ENCODE measurements at regions not wholly inside any gene's neighbourhood (a gene's known extent, or its start where the extent isn't known, plus 50 kb on each side); places are given as distances from the start of the nearest gene placed in this dataset.

DNA sequence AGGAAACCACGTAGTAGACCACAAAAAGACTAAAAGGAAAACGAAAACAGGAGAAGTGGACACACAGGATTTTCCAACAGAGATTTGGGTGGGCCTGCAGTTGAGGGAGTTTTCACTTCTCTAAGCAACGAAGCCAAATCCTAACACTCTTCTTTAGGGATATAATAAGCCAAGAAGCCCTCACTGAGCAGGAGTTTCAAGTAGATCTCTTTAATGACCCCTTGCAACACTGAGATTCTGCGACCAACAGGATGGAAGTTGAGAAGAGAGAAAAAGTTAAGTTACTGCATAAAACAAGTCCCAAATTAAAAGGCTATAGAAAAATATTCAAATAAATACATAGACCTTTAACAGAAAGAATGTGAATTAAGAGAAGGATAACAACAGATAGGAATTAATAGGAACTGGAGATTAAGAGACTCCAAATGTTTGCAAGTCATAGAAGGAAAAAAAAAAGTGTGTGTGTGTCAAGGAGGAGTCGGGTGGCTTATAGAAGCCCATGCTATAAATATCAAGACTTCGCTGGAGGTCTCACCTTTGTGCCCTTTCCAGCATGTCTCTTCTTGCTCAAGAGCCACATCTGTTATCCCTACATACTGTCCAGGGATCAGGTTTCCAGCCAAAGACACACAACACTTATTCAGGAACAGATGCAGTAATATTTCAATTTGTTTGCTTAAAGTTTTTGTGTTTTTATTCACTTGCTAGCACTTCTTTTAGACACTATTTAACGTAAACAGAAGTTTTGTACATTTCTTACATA lies 69.4 kb upstream of the ARHGAP28 start:
- DNase-seq: no peak

DNA sequence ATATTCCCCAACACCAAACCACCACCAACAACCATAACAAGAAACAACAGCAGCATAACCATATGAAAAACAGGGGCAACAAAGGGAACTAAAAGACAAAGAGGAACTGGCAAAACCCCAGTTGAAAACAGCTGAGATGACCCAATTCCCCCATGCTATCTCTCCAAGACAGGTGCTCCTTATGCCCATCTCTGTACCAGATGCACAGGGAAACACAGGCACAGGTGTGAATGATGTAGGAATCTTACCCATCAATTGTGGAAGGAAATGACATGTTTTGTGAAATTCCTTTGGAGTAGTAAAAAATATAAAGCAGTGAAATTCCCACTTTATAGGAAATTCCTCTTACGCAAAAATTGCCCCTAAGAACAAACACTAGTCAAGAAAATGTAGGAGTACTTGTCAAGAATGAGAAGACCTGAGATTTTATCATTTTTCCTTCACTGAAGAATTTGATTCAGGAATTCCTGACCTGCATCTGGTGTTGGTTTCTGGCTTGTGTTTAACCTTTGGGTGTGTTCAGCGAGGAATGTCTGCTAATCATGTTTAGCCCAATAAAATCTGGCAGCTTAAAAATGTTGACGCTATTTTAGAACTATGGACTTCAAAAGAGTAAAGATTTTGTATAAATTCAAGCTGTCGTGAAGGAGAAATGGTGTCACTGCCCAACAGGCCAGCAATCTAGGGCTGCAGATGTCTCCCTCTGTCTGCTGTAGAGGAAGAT lies 67.7 kb upstream of the ARHGAP28 start:
- DNase-seq: peak; percentile 28

- DNase-seq: no peak
Measured at GRCh38 chr18:6666012-6666685, 63.4 kb upstream of the ARHGAP28 start.

DNA sequence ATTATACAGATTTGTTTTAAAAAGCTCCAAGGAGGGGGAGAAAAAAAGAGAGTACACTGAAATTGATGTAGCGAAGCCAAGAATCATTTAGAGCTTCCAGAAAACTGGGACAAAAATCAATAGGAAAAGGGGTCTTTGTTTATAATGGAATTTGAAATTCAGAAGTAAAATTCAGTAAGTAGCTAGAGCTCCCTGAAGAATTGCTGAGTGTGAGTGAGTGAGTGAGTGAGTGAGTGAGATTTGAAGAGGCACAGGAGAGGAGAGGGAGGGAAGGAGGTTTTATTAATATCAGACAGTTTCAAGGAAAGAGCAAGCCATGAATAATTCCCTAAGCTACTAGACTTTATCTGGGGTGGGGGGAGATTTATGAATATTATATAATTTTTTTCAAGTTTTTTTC lies 60.7 kb upstream of the ARHGAP28 start:
- no peak for DNase-seq

DNA sequence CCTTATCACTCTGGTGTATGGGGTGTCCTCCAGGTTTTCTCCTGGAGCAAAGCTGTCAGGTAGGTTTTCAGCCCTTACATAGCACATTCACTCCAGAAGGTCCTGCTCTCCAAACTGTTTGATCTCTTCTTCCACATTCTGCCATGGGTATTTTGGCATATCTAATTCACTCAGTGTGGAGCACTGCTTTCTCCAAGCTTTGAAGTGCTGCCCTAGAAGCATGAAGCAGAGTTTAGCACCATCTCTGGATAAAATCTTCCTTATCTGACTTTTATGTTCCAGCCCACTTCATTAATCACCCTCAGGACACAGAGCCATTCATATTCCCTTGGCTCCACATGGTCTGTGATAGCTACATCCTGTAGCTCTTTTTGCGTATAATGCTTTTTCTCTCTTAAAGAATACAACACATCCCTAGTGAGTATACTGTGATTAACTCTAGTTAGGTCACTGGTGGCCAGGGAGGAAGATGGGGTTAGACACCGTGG lies 56.7 kb upstream of the ARHGAP28 start:
- no peak for DNase-seq

DNA sequence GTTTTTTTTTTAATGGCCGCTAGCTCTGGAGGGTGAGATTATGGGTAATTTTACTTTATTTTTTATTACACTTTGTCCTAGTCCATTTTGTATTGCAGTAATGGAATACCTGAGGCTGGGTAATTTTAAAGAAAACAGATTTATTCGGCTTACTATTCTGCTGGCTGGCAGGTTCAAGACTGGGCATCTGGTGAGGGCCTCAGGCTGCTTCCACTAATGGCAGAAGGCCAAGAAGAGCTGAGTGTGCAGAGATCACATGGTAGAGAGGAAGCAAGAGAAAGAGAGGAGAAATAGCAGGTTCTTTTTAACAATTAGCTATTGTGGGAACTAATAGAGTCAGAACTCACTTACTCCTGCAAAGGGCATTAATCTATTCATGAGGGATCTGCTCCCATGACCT lies 52.4 kb upstream of the ARHGAP28 start:
- no peak for DNase-seq

GRCh38 chr18:6679201-6679600 lies 50.3 kb upstream of the ARHGAP28 start:
- no peak for DNase-seq

Measured in EL (cell line).